Fibroblast of skin of back (primary cell): ENCODE measurements at regions not wholly inside any gene's neighbourhood (a gene's known extent, or its start where the extent isn't known, plus 50 kb on each side); places are given as distances from the start of the nearest gene placed in this dataset.
A peak's percentile ranks its signal among the peaks of the same experiment; 100 is the strongest.
"Not testable (repeated sequence)": the region's sequence is repeated elsewhere in the genome, so short reads cannot be mapped to it uniquely, and the experiment has no call there.

Experiments used
- DNase-seq: peaks from one replicate; pipeline ENCODE4 v3.0.0-alpha.2; 2013

DNA sequence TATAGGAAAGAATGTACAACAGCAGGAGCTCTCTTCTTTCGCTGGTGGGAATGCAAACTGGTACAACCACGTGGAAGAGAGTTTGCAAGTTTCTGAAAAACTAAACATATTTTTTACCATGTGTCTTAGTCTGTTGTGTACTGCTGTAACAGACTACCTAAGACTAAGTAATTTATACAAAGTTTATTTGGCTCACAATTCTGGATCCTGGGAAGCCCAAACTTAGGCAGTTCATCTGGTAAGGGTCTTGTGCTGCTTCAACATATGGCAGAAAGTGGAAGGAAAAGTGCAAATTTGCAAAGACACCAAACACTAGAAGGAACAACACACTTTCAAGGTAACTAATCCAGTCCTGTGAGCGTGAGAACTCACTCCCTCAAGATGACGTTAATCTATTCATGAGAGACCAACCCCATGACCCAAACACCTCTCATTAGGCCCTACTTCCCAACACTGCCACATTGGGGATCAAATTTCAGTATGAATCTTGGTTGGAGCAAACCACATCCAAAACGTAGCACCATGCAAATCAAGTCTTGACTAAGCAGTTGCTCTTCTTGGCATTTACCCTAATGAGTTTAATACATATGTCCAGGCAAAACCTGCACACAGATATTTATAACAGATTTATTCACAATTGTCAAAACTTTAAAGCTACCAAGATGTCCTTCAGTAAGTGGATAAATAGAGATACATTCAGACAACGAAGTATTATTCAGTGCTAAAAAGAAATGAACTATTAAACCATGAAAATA lies 481.9 kb upstream of the FOXG1 start:
- DNase-seq: no peak

DNA sequence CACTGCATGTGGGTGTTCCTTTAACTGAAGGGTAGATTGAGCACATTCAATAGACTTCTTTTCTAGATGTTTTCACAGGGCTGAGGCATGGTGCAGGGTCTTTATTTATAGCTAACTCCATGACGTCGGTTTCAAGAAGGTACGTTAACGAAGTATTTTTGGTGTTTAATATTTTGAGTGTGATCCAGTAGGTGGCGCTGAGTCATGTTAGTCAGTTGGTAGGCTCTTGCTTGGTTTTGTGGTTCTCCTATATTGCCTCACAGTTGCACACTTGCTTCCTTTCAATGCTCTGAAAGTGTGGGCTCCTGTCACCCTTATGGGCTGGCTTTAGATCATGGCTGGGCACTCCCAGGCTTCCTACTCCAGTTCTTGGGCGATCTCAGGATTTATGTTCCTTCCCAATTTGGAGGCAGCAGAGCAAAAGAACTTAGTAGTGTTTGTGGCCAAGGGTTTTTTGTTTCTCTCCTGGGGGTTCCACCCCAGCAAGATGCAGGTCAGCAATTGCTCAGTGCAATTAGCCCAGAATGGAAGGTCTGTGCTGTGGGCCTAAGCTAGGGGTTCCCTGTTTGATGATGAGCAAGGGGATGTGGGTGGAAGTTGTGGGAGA lies 471.6 kb upstream of the FOXG1 start:
- DNase-seq: peak; percentile 43

GRCh38 chr14:28297559-28297958 lies 469.0 kb upstream of the FOXG1 start:
- DNase-seq: no peak

- no peak for DNase-seq
Observed at GRCh38 chr14:28298156-28298555, 468.4 kb upstream of the FOXG1 start.

- no peak for DNase-seq
Observed at GRCh38 chr14:28299227-28299626, 467.4 kb upstream of the FOXG1 start.

DNA sequence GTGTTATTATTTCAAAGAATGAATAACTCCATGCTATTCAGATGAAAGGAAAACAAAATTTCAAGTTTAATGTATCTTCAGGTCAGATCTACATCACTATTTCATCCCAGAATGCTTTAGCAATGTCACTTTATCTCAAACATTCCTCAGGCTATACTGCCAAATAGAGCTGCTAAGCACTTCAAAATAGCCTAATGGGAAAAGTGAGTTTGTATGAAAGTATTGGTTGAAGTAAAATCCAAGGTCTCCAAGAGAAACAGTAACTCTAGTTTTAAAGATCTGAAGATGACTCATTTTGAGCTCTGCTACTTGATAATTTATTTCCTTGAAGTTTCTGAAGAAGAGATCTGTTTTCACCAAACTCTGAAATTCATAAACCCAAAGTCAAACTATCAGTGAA lies 466.2 kb upstream of the FOXG1 start:
- DNase-seq: peak; percentile 20

GRCh38 chr14:28301179-28301578 lies 465.4 kb upstream of the FOXG1 start:
- DNase-seq: no peak

DNA sequence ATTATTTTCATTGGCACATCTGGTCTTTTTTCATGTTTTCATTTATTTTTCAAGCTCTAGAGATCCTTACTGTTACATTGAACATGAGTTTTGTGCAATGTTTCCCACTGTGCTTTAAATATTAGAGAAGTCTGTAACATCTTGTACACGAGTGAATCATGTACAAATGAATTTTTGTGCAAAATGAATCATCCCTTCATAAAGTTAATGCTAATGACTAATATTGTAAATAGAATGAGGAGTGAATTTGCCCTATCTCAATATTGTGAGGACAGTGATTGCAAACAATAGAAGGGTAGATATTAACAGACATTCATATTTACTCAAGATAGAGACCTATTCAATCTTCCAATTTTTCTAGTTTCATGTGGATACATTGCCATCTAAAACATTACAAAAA lies 463.3 kb upstream of the FOXG1 start:
- peak; percentile 62 for DNase-seq

DNA sequence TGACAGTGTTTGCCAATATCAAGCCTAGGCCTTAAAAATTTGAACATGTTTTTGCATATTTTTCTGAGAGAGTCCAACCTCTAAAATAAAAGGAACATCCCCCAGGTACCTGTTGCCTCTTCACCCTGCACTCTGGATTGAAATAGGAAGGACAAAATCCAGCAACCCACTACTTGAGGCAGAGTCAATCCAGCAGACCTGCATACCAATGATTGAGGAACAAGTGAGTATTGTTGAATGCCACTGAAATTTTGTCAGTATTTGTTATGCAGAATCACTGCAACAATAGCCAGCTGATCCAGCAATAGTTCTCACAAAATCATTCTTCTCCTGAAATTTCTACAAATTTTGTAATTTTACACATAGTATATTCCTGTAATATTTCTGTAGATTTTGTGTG lies 460.6 kb upstream of the FOXG1 start:
- no peak for DNase-seq

GRCh38 chr14:28307506-28307905 lies 459.1 kb upstream of the FOXG1 start:
- no peak for DNase-seq

- DNase-seq: peak; percentile 90
Observed at GRCh38 chr14:28308734-28309133, 457.9 kb upstream of the FOXG1 start.

- DNase-seq: not testable (repeated sequence)
Observed at GRCh38 chr14:28317890-28318675, 448.5 kb upstream of the FOXG1 start.

DNA sequence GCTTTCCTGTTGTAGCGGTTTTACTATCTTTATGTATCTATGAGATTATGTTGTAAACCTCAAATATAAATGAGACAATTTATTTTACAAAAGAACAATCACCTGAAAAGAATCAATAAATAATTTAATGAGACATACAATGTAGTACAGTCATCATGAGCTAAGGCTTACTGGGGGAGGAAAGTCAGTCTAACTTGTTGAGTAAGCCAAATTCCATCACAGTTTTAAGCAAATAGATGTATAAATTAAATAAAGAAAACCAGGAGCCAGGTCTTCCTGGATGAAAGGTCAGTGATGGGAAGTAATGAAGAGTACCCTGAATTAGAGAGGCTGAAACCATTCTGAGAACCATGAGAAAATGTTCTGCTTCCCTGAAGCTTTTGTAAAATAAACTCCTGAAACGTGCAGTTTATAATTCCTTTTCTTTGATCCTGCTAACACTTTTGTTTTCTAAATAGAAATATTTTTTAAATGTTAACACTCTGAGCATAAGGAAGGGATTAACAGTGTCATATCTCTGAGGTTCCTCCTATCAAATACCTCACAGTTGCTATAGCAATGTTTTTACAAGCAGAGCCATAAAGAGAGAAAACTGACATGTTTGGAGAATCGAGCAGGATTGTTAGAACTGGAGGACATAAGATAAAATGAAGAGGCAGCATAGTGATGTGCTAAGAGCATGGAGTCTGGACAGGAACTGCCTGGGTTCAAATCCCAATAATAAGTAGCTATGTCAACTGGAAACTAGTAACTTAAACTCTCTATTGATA lies 444.9 kb upstream of the FOXG1 start:
- DNase-seq: peak; percentile 15

DNA sequence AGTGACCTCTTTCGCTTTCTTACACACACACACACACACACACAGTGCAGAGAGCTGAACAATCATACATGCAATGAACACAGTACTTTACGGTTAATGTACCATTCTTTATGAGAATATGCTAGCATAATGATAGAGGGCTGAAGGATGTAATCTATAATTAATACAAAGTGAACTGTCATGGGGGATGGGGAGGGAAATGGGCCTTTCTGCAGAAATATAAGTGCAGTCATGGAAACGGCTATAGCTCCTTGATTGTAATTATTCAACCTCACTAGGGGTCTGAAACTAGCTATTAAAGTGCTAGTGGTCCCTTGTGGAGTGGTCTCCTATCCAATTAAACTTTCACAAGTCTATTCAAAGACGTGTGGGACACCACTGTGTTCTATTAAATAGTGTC lies 443.2 kb upstream of the FOXG1 start:
- DNase-seq: no peak

DNA sequence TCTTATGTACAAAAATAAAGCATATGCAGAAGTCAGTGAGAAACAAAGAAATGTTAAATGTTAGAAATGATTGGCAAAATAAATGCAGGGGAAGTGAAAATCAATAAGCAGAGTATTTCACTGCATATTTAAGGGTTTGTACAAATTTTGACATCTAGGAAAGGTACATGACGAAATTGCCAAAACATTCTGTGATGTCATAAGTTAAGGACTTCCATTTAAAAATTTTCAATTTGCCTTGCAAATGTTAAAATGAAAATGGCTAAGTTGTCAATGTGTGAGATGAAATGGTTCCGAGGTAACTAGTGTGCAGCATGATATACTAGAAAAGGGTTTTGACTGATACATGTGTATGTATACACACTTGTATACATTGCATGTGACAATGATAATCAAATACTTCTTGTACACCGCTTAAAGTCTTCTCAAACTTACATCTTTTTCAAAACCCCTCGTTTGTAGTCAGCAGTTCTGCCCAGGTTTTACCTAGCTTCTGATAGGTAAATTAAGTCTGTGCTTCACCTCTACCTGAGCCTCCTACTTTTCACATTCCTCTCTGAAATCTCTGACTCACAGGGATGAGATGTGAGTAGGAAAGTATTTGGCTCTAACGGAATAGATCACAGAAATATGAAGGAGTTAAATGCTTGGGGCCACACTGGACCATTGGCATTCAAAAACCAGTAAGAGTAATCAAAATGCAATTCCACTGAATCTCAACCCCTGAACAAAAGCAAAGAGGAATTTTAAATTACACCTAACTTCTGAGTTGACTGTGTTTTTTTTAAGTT lies 442.4 kb upstream of the FOXG1 start:
- no peak for DNase-seq

DNA sequence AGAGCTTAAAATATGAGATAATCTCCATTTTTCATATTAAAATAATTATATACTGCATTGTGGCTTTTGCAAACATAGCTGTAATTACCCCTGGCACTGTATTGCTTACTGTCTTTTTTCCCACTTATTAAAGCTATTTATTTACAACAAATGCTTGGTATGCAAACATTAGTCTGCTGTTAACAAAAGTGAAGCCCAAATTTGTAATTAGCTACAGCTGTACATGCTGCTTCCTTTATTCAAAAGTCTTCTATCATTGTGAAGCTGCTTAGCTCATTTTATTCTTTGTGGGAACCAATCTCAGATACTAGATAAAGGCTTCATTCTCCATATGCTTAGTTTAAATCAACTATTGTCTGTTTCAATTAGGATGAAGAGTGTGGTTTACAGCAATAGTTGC lies 425.8 kb upstream of the FOXG1 start:
- no peak for DNase-seq

- DNase-seq: peak; percentile 37
Observed at GRCh38 chr14:28344381-28344780, 422.2 kb upstream of the FOXG1 start.

GRCh38 chr14:28348797-28349196 lies 417.8 kb upstream of the FOXG1 start:
- DNase-seq: no peak

- no peak for DNase-seq
Observed at GRCh38 chr14:28356819-28357218, 409.8 kb upstream of the FOXG1 start.

DNA sequence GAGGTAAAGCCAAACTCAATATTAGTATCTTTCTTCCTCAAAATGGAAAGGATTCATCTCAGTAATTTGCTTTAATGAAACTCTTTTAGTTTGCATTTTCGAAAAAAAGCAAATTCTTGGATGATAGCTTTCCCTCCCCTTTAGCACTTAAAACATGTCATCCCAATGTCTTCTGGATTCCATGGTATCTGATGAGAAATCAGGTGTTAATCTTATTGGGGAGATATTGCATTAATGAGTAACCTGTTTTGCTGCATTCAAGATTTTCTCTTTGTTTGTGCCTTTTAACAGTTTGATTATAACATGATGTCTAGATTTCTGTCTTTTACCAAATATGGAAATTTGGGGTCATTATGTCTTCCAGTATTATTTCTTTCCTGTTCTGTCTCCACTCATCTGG lies 405.1 kb upstream of the FOXG1 start:
- no peak for DNase-seq

DNA sequence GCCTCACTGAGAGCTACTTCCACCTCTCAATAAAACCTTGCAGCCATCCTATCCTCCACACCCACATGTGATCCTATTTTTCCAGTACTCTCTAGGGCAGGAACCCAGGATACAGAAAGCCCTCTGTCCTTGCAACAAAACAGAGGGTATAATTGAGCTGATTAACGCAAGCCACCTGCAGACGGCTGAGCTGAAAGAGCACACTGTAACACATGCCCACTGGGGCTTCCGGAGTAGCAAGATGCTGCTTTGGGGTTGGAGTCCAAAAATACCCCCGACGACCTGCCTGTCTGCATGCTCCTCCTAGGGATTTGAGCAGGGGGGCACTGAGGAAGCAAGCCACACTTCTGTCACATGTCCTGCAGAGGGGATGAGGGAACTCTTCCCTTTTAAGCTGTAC lies 401.1 kb upstream of the FOXG1 start:
- no peak for DNase-seq

- DNase-seq: no peak
Observed at GRCh38 chr14:28373721-28374120, 392.9 kb upstream of the FOXG1 start.
